Stimulated activated CD8-positive, alpha-beta memory T cell treated with anti-CD3 and anti-CD28 coated beads, Interleukin-4, amount 100 ng/mL, for 24 hours (primary cell): ENCODE measurements at regions not wholly inside any gene's neighbourhood (a gene's known extent, or its start where the extent isn't known, plus 50 kb on each side); places are given as distances from the start of the nearest gene placed in this dataset.
"Not testable (repeated sequence)": the region's sequence is repeated elsewhere in the genome, so short reads cannot be mapped to it uniquely, and the experiment has no call there.

Experiments used
- DNase-seq: peaks from one replicate; pipeline ENCODE4 v3.0.0-alpha.2; 2020; ENCODE audit warnings: low read depth

DNA sequence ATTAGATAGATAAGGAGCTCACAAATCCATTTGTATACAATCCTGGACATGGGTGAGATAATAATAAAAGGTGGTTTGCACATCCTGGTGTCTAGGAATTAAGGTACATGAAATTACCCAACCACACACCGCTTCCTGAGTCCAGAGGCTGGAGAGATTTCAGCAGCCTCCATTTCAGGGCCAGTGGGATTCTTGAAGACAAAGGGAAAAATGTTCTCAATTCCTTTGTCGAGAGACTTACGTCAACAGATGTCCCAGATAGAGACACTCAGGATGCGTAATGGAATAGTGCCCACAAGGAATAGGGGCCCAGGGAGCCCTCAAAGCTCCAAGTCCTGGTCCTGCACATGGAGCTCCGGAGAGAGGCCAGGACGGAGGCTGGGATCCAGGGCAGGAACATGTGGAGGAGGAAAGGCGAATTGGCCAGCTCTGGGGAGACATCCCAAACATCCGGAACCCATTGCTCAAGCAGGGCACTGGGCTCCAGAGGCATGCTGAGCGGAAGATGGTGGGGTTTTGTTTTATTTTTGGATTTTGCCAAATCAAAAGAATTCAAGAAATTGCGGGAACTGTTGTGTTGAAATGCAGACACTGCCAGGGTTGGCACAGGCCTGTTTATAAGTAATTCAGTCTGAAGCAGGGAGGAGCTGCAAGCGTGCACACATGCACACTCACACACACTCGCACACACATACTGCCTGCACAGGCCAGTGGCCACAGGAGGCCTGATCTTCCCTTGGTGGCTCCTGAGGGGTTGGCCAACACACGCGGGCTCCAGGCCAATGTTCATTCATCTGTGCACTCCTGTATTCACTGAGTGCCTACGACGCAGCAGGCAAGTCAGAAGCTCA, 97.2 kb downstream of the NOG start:
- no peak for DNase-seq

- DNase-seq: no peak
Observed at GRCh38 chr17:56694825-56695224, 101.3 kb downstream of the NOG start.

DNA sequence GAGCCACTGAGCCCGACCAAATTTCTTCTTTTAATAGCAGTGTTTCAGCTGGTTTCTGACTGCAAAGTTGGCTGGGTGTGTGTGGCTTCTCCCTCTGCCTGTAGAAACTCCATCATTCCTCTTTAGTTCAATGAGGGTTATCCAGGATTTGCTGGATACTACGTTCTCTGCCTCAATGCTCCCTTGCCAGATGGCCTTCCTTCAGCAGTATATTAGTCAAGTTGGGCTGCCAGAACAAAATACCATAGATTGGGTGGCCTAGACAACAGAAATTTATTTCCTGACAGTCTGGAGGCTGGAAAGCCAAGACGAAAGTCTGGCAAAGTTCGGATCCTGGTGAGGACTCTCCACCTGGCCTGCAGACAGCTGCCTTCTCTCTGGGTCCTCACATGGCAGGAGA, 103.7 kb downstream of the NOG start:
- no peak for DNase-seq

- no peak for DNase-seq
Observed at GRCh38 chr17:56699186-56699894, 105.8 kb downstream of the NOG start.

- no peak for DNase-seq
Observed at GRCh38 chr17:56700919-56701420, 107.5 kb downstream of the NOG start.

DNA sequence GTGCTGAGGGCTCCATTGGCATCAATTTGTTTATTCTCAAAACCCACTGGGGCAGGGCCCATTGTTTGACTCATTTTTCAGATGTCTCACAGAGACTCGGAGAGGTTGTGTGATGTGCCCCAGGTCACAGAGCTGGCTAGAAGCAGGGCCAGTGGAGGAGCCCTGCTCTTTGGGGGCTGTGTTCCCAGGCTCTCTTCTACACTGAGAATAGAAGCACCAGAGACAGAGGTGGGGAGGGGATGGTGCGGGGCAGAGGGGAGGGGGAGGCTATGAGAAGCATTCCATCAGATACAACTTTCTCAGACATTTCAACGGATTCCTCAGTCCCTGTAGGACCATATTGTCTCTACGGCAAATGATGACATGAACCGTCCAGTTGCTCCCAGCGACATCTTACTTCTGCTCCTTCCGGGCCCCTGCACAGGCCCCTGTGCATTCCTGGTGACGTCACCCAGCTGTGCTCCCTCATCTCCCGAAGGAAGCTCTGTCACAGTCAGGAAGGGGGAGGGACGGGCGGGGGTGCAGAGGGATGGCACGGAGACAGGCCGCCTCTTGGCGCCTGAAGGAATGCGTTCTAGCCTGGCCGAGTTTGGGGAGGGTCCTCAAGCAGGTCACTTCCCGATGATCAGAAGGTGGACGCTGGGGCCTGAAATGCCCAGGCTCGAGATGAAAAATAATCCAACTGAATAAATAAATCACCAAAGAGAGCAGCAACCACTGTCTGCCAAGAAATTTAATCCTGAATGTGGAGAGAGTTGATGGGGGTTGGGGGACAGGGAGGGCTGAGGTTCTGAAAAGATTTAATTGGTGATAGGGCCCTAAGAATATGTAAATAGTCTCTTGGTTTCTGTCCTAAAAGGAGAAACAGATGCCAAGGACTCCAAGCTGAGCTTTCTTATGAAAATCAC, 114.1 kb downstream of the NOG start:
- DNase-seq: no peak

DNA sequence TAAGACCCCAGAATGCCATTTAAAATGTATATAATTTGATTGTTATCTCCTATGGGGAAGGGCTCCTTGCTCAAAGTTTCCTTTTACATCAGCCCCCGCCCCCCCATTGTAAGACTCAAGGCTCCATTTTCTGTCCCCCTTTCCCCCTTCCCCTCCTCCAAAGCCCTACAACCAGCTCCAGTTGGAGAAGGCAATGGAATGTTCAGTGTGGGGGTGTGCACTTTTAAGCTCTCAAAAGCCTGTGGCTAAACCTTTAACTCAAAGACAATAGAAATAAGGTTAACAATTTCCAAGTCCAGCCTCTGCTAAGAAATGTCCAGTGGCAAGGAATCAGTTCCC, 114.7 kb downstream of the NOG start:
- DNase-seq: no peak

GRCh38 chr17:56708670-56709410, 115.3 kb downstream of the NOG start:
- no peak for DNase-seq

GRCh38 chr17:56710986-56711385, 117.5 kb downstream of the NOG start:
- DNase-seq: no peak

- DNase-seq: peak; percentile 60
Observed at GRCh38 chr17:56715613-56716357, 117.9 kb downstream of the C17orf67 start.

- DNase-seq: no peak
Observed at GRCh38 chr17:56717471-56717870, 116.2 kb downstream of the C17orf67 start.

GRCh38 chr17:56718515-56718914, 115.2 kb downstream of the C17orf67 start:
- DNase-seq: no peak

DNA sequence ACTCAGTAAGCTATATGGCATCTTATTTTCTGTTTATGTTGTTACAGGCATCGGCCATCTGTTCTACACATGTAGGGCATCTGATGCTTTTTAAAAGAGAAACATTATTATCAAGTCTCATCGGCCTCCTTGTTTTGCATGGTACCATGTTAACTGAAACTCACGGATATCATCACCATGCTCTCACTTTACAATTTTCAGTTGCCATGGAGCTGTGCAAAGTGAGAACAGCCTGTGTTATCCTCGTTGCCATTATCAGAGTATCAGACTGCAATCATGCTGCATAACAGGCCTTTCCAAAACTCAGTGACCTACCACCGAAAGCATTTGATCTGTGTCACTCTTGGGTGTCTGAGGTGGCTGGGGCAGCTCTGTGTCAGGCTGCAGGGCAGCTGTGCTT, 110.3 kb downstream of the C17orf67 start:
- no peak for DNase-seq

GRCh38 chr17:56724664-56725063, 109.1 kb downstream of the C17orf67 start:
- DNase-seq: no peak

GRCh38 chr17:56725144-56725543, 108.6 kb downstream of the C17orf67 start:
- no peak for DNase-seq

DNA sequence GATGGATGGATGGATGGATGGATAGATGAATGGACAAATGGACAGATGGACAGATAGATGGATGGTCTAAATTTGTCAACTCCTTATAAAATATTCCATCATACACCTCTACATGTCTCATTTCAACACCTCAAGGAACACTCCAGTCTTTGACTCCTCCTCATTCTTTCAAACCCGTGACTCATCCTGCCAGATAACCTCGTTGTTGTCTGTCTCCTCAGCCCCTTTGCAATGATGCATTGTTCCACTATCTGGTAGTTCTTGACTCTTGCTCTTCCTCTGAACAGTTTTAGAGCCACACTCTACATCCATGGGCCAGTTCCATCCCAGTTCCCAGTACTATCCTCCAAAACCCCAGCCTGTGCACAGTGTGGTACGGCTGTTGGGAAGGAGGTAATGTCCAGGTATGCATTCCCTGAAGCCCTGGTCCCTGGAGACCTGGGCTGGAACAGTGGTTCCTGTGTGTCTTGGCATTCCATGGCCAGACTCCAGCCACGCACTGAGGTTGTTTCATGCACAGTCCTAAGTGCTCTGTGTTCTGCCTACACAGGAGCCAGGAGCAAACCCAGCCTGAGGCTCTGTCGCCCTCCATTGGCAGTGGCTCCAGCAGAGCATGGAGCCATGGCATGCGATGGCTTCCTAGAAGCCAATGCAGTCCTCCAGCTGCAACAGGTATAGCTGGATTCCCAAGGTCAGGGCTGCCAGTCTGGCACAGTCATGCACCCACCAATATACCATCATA, 105.7 kb downstream of the C17orf67 start:
- no peak for DNase-seq

DNA sequence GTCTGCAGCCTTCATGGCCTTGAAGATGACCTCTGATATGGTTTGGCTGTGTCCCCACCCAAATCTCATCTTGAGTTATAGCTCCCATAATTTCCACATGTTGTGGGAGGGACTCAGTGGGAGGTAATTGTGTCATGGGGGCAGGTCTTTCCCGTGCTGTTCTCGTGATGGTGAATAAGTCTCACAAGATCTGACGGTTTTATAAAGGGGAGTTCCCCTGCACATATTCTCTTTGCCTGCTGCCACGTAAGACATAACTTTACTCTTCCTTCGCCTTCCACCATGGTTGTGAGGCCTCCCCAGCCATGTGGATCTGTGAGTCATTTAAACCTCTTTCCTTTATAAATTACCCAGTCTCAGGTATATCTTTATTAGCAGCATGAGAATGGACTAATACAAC, 102.6 kb downstream of the C17orf67 start:
- DNase-seq: not testable (repeated sequence)

GRCh38 chr17:56733833-56734232, 99.9 kb downstream of the C17orf67 start:
- DNase-seq: no peak

DNA sequence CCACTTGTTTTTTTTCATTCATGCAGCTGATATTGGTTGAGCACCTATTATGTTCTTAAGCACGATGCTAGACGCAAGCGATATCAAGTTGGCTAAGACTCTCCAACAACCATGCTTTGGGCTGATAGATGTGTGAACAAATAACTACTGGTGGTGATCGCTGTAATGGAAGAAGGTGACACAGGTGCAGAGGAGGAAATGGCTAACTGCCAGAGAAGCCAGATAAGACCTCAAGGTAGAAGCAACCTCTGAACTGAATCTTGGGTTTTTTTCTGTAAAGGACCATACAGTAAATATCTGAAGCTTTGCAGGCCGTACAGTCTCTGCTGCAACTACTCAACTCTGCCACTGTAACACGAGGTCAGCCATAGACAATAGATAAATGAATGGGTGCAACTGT, 97.9 kb downstream of the C17orf67 start:
- no peak for DNase-seq
